ENCODE measurements at regions not wholly inside any gene's neighbourhood (a gene's known extent, or its start where the extent isn't known, plus 50 kb on each side); places are given as distances from the start of the nearest gene placed in this dataset.

GRCh38 chr4:81531410-81531809 lies 59.7 kb upstream of the RASGEF1B start:
- TF ChIP-seq POLR2A (IDR thresholded peaks at IDR 0.05) (no peak), CTCF (IDR thresholded peaks at IDR 0.05) (no peak)
